NCI-H1436 (cell line): ENCODE measurements at regions not wholly inside any gene's neighbourhood (a gene's known extent, or its start where the extent isn't known, plus 50 kb on each side); places are given as distances from the start of the nearest gene placed in this dataset.

Experiments
- DNase-seq: peaks from one replicate; lab custom pipeline; 2025; lab: John Stamatoyannopoulos, UW

- no peak for DNase-seq
Measured at GRCh38 chr4:162350331-162350730, 186.5 kb upstream of the FSTL5 start.

- DNase-seq: no peak
Measured at GRCh38 chr4:162349395-162349794, 185.6 kb upstream of the FSTL5 start.

- no peak for DNase-seq
Measured at GRCh38 chr4:162347842-162348213, 184.0 kb upstream of the FSTL5 start.

- DNase-seq: no peak
Measured at GRCh38 chr4:162347156-162347841, 183.5 kb upstream of the FSTL5 start.

- DNase-seq: no peak
Measured at GRCh38 chr4:162343967-162344366, 180.2 kb upstream of the FSTL5 start.

- no peak for DNase-seq
Measured at GRCh38 chr4:162341533-162341932, 177.7 kb upstream of the FSTL5 start.

GRCh38 chr4:162323919-162324318 lies 160.1 kb upstream of the FSTL5 start:
- DNase-seq: no peak

GRCh38 chr4:162322054-162322453 lies 158.3 kb upstream of the FSTL5 start:
- no peak for DNase-seq

- DNase-seq: no peak
Measured at GRCh38 chr4:162285753-162286152, 122.0 kb upstream of the FSTL5 start.

GRCh38 chr4:162282684-162283083 lies 118.9 kb upstream of the FSTL5 start:
- DNase-seq: no peak

GRCh38 chr4:162274354-162274753 lies 110.6 kb upstream of the FSTL5 start:
- no peak for DNase-seq

- no peak for DNase-seq
Measured at GRCh38 chr4:162272215-162272614, 108.4 kb upstream of the FSTL5 start.

GRCh38 chr4:162268911-162269310 lies 105.1 kb upstream of the FSTL5 start:
- DNase-seq: no peak

GRCh38 chr4:162265802-162266201 lies 102.0 kb upstream of the FSTL5 start:
- DNase-seq: no peak

- DNase-seq: no peak
Measured at GRCh38 chr4:162245051-162245450, 81.3 kb upstream of the FSTL5 start.

GRCh38 chr4:162241857-162242256 lies 78.1 kb upstream of the FSTL5 start:
- no peak for DNase-seq

GRCh38 chr4:162239992-162240769 lies 76.4 kb upstream of the FSTL5 start:
- no peak for DNase-seq

GRCh38 chr4:162237676-162238075 lies 73.9 kb upstream of the FSTL5 start:
- DNase-seq: no peak

- no peak for DNase-seq
Measured at GRCh38 chr4:162234595-162234994, 70.8 kb upstream of the FSTL5 start.

GRCh38 chr4:162232349-162232748 lies 68.5 kb upstream of the FSTL5 start:
- DNase-seq: no peak

- no peak for DNase-seq
Measured at GRCh38 chr4:162229670-162230069, 65.9 kb upstream of the FSTL5 start.

GRCh38 chr4:162221148-162221547 lies 57.3 kb upstream of the FSTL5 start:
- DNase-seq: no peak
